GM19324 (cell line): ENCODE measurements at regions not wholly inside any gene's neighbourhood (a gene's known extent, or its start where the extent isn't known, plus 50 kb on each side); places are given as distances from the start of the nearest gene placed in this dataset.

Source experiments
- ATAC-seq: cut with Tn5 transposase; IDR thresholded peaks from one replicate; pipeline ENCODE4 v1.9.1; 2021; ENCODE audit warnings: mild to moderate bottlenecking, moderate library complexity; ENCODE audit not compliant: unreplicated experiment, low FRiP score

DNA sequence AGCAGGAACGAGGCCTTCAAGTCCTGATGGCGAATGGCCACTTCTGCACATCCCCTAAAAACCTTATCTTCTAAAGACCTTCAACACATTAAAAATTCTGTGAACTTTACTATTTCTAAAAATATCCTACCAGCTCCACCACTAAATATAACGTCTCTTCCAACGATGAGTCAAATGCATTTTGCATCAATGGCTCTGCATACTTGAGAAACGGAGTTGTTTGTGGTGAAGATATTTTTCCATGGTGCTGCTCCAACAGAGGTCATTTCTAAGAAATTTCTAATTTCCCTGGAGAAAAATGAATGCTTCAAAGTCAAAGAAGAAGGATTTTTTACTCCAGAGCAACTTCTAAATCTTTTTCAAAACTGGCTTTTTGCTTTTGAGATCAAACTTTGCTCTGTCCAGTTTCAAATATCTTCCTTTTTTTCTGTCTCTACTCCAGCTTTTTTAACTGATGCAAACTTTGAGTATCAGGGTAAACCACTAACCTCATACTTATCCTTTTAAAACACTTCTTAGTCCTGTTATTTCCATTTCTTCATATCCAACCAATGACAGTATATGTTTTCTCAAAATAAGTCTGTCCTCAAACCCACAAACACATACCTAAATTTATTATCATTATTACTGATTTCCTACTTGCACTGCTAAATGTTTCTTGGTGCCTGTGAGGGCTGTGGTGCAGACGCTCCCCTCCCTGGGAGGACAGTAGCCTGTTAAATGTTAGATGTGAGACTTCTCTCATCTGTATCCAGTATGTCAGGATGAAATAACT, 258.1 kb downstream of the KLF6 start:
- ATAC-seq: no peak

- ATAC-seq: no peak
Observed at GRCh38 chr10:3525832-3526449, 259.1 kb downstream of the KLF6 start.

DNA sequence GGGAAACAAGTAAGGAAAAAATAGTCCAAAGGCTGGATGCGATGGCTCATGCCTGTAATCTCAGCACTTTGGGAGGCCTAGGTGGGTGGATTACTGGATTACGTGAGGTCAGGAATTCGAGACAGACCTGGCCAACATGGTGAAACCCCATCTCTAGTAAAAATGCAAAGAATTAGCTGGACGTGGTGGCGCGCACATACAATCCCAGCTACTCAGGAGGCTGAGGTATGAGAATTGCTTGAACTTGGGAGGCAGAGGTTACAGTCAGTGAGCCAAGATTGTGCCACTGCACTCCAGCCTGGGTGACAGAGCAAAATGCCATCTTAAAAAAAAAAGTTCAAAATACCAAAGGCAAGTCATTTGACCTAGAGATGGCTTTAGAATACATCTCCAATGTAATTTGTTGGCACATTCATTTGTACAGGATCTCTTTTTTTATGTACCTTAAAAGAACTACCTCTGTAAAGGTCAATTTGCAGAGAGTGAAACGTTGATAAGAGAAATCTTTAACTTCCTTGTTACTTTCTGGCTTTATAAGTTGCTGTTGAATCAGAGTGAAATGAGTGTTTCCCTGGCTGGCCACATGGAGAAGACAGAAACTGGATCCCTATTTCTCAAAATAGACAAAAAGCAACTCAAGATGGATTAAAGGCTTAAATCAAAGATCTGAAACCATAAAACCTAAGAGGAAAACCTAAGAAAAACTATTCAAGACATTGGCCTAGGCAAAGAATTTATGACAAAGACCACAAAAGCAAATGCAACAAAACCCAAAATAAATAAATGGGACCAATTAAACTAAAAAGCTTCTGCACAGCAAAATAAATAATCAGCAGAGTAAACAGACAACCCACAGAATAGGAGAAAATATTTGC, 260.7 kb downstream of the KLF6 start:
- ATAC-seq: no peak

DNA sequence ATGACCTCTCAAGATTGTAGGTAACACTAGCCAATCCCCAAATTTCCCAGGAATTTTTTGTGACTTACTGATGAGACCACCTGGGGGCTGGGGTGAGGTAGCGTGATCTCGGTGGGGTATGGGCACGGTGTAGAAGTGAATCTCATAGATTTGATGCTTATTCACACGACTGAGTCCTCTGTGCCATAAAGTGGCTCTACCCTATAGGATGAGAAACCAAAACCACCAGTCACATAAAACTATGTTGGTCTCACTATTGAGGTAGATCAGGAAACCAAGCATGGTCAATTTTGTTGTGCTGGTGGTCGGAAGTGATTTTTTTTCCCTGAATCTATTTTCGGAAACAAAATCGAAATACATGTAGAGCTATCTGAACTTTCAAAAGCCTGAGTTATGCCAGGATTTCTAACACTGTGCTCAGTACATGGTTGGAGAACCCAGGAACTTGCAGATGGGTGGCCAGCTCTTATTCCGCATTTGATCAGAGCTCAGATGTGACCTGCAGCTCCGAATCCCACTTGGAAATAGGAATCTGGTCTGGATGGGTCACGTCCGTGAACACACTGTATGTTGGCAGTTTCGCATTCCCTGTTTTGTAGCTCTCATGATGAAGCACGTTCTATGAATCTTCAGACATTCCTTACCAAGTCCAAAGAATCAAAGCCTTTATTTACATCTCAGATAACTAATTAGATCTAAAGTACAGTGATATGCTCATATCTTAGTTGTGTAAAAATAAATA, 261.5 kb downstream of the KLF6 start:
- ATAC-seq: no peak

DNA sequence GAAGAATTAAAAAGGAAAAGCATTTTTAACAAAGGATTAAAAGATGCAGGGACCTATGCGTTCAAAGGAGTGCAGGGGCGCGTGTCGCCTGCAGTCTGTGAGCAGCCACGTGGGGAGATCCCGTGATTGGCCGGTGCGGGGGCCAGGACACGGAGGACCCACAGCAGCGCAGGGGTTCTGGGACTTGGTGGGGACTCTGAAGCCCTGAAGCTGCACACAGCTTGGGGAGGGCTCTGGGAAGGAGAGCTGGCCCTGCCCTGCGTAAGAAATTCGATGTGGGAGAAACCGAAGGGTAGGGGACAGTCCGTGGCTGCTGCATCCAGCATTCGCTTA, 268.1 kb downstream of the KLF6 start:
- ATAC-seq: no peak

DNA sequence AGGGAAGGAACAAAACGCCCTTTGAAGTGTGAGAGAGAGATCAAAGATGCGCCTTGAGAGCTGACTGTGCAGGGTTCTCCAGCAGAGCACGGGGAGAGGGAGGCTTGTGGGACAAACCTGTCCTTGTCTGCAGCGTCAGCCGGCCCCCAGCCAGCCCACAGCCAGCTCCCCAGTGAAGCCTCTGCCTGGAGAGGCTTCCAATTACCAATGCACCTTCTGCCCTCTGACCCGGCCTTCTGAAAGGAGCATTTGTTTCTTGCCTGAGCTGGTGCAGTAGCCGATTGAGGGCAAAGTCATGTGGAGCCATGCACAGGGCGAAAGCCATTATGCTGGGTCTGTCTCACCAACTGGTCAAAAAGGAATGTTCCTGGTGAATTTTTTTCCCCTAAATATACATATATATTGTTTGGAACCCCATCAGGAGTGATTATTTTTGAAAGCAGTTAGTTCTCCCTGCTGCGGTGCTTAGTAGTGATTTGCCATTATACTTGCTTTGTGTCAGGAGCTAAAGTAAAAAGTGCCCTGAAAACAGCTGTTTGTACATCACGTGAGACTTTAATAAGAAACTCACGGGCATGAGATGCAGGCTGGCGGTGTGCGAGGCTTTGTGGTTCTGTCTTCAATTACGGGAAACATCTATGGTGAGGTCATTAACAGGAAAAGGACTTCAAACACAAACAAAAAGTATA, 268.6 kb downstream of the KLF6 start:
- ATAC-seq: no peak

GRCh38 chr10:3514691-3515090, 270.3 kb downstream of the KLF6 start:
- no peak for ATAC-seq

GRCh38 chr10:3512263-3512662, 272.7 kb downstream of the KLF6 start:
- no peak for ATAC-seq

DNA sequence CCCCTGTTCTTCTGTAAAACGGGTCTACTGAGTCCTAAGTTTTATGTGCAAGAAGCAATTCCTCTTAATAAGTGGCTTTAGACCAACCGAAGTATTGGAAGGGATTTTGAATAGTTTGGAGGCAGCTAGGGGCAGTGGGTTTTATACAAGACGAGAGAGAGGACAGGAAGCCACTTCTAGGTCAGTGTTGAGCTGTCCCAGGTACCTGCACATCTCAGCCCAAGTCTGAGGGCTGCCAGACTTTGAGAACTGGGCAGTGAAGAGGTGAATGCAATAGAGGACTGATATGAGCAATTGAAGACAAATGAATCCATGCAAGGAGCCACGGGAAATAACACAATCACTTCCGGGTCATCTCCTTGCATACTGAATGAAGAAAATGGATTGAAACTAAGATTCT, 273.5 kb downstream of the KLF6 start:
- no peak for ATAC-seq

DNA sequence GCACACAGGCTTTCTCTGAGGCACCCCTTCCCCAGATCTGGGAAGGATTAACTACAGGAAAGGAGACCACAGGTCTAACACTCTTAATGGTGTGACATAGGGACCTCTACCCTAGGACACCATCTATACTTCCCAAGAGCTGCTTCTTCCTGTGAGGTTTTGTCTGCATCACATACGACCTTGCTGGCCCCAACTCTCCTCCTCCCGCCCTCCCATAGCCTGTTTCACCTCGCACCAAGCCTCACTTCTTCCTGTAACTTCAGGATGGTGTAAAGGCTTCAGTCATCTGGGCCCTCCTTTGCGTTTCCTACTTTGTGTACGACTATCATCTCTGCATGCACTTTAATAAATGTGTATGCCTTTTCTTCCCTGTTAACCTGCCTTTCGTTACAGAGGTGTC, 274.3 kb downstream of the KLF6 start:
- no peak for ATAC-seq

- ATAC-seq: no peak
Observed at GRCh38 chr10:3509355-3509754, 275.7 kb downstream of the KLF6 start.

- ATAC-seq: no peak
Observed at GRCh38 chr10:3503299-3503698, 281.7 kb downstream of the KLF6 start.

GRCh38 chr10:3502673-3503072, 282.3 kb downstream of the KLF6 start:
- ATAC-seq: no peak

- no peak for ATAC-seq
Observed at GRCh38 chr10:3500408-3500856, 284.6 kb downstream of the KLF6 start.

DNA sequence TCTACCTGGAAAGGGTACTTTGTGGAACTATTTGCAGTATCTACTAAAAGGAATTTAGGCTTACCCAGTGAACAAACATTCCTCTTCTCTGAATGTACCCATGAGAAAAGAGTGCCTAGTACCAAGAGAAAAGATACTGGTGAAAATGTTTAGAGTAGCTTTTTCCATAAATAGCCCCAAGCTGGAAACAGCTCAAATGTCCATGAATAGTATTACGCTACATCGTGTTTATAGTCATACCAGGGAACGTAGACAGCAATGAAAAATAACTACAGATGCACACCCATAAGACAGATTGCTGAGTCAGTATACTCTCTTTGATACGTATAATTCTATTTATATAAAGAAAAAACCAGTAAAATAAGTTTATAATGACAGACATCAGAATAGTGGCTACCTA, 285.9 kb downstream of the KLF6 start:
- ATAC-seq: no peak

DNA sequence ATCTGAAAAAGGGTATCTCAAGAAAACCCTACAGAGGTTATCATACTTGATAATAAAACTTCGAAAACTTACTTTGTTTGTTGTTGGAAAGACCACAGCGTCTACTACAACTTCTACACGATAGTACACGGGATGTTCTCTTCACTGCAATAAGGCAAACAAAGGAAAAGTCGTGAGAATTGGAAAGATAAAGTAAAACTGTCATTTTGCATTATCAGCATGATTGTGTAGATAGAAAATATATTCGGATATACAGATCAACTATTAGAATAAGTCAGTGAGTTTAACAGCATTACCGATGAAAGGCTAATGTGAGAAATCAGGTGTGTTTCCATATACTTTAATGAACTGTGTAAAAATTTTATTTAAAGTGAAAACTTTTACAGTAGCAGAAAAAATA, 287.4 kb downstream of the KLF6 start:
- ATAC-seq: no peak

GRCh38 chr10:3496138-3496537, 288.9 kb downstream of the KLF6 start:
- ATAC-seq: no peak

GRCh38 chr10:3495281-3495680, 289.7 kb downstream of the KLF6 start:
- no peak for ATAC-seq

DNA sequence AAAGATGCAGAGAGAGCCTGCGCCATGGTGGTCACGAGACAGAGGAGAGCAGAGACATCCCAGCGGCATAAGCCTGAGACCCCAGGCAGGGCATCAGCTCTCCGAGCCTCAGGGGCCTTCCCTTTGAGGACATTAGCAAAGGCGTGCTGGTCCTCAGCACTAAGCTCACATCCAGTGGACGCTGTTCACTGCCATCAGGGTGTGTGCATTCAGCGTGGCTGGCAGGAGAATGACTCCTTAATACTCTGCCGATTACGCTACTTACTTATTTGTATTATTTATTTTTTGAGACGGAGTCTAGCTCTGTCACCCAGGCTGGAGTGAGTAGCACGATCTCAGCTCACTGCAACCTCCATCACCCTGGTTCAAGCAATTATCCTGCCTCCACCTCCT, 290.2 kb downstream of the KLF6 start:
- no peak for ATAC-seq

DNA sequence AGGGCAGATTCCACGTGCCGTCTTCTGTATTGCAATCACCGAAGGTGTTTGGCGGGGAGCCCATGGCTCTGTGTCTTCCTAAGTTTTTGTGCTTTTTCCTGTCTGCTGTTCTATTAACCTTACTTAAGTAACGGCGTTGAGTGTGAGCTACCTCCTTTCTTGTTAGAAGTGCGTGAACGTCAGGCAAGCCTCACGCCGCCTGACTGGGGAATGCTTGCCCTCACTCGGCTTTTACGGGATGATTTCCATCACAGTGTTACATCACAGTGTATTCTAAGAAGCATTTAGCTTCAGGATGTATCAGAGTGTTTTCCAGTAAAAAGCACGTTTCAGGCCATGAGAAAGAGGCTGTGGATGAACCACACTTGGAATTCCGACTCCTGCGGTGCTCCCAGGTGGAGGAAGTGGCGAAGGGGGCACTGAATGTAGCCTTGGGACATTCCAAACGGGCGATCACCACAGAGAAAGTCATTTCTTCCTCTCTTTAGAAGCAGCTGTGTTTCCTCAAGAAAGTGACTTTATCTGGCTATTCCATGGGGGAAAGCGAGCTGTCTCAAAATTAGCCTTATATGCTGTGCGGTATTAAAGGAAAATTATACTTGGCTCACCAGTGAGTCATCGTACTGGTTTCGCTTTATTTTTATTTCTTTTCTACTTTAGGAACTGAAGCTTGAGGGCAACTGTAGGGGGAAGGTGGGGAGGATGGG, 290.7 kb downstream of the KLF6 start:
- ATAC-seq: no peak
